MCF 10A (cell line): ENCODE measurements at regions not wholly inside any gene's neighbourhood (a gene's known extent, or its start where the extent isn't known, plus 50 kb on each side); places are given as distances from the start of the nearest gene placed in this dataset.

ENCODE experiments used
- BruUV-seq: library from RNA; stranded (reverse); fragments of 400-500 nt; replicated peaks from 2 replicates; lab custom pipeline; 2021; lab: Mats Ljungman, UMichigan
- CTCF ChIA-PET: fragments of 300-600 bp; sonication (Branson Sonifier 250); formaldehyde crosslinking; extraction: SDS; loops from one replicate; lab custom pipeline; 2021; ENCODE audit warnings: antibody characterized with exemption, inconsistent platforms; lab: Yijun Ruan, JAX
- POLR2A ChIA-PET: fragments of 300-600, 350-650 bp; sonication (Branson Sonifier 250); formaldehyde crosslinking; extraction: SDS; loops from one replicate; lab custom pipeline; 2020; ENCODE audit warnings: antibody characterized with exemption, inconsistent platforms; lab: Yijun Ruan, JAX
- DNase-seq: peaks from one replicate; pipeline ENCODE4 v3.0.0-alpha.2; 2018; ENCODE audit not compliant: unreplicated experiment
- H3K27ac Mint-ChIP-seq: one replicate; pipeline ENCODE4 v1.8.0; 2022; ENCODE audit warnings: mild to moderate bottlenecking, low read depth, mixed read lengths; ENCODE audit not compliant: unreplicated experiment
- H3K27me3 Mint-ChIP-seq: one replicate; pipeline ENCODE4 v1.8.0; 2022; ENCODE audit warnings: mixed read lengths; ENCODE audit not compliant: insufficient read depth, unreplicated experiment
- H3K36me3 Mint-ChIP-seq: one replicate; pipeline ENCODE4 v1.8.0; 2022; ENCODE audit warnings: mild to moderate bottlenecking, moderate library complexity, mixed read lengths; ENCODE audit not compliant: insufficient read depth, unreplicated experiment
- H3K4me1 Mint-ChIP-seq: one replicate; pipeline ENCODE4 v1.8.0; 2022; ENCODE audit warnings: mixed read lengths; ENCODE audit not compliant: insufficient read depth, unreplicated experiment
- H3K4me3 Mint-ChIP-seq: one replicate; pipeline ENCODE4 v1.8.0; 2022; ENCODE audit warnings: mild to moderate bottlenecking, moderate library complexity, mixed read lengths; ENCODE audit not compliant: unreplicated experiment
- H3K9me3 Mint-ChIP-seq: one replicate; pipeline ENCODE4 v1.8.0; 2022; ENCODE audit warnings: mixed read lengths; ENCODE audit not compliant: unreplicated experiment
- CTCF ChIP-seq: fragments of 200-600 bp; IDR thresholded peaks from one replicate; pipeline ENCODE4 v1.8.0; 2022; ENCODE audit warnings: antibody characterized with exemption, mild to moderate bottlenecking; ENCODE audit not compliant: unreplicated experiment
- intact Hi-C: fragments of 100-400 bp; cut with micrococcal nuclease; formaldehyde crosslinking; loops from 2 replicates; pipeline ENCODE4 v1.14.1; 2022

- Mint-ChIP-seq H3K4me3 (no peak overlapping the region), H3K27ac (no peak overlapping the region), H3K9me3 (no peaks in the 10 kb centered on the region), H3K27me3 (no peaks in the 10 kb centered on the region), H3K36me3 (no peaks in the 10 kb centered on the region), H3K4me1 (peaks cover 8% of the 10 kb centered on the region)
- ChIA-PET CTCF (interaction anchor here (0.7 to 1.3 kb wide), 4 partner anchors 13 to 275 kb away, joined by 3 to 5 read pairs (median 3); partner anchors contain the start of gene SNX18), POLR2A (no interaction called here)
- no peak for TF ChIP-seq CTCF
- intact Hi-C loops: no loop called here
- no peak for DNase-seq
- no TSS peak for BruUV-seq
Measured at GRCh38 chr5:54764102-54765090, 221.0 kb downstream of the ESM1 start.

- ChIA-PET POLR2A (interaction anchor here (1.0 to 1.3 kb wide), 2 partner anchors 10 to 234 kb away, joined by 3 to 4 read pairs; no protein-coding TSS in a partner anchor), CTCF (interaction anchor here (0.7 to 1.7 kb wide), 5 partner anchors 12 to 239 kb away, joined by 3 to 4 read pairs (median 3); no protein-coding TSS in a partner anchor)
- peak; percentile 93 for DNase-seq
- no peak overlapping the region for H3K4me3 Mint-ChIP-seq
- no peaks in the 10 kb centered on the region for H3K36me3 Mint-ChIP-seq
- no peak overlapping the region for H3K27ac Mint-ChIP-seq
- no peak for TF ChIP-seq CTCF
- BruUV-seq: no TSS peak
- no peaks in the 10 kb centered on the region for H3K9me3 Mint-ChIP-seq
- intact Hi-C loops: no loop called here
- peaks cover 8% of the 10 kb centered on the region for H3K4me1 Mint-ChIP-seq
- H3K27me3 Mint-ChIP-seq: no peaks in the 10 kb centered on the region
Measured at GRCh38 chr5:54761213-54761701, 224.1 kb downstream of the ESM1 start.

- H3K9me3 Mint-ChIP-seq: no peaks in the 10 kb centered on the region
- intact Hi-C loops: no loop called here
- no peak for TF ChIP-seq CTCF
- H3K36me3 Mint-ChIP-seq: no peaks in the 10 kb centered on the region
- no peak overlapping the region for H3K4me3 Mint-ChIP-seq
- no TSS peak for BruUV-seq
- H3K27me3 Mint-ChIP-seq: no peaks in the 10 kb centered on the region
- peak; percentile 80 for DNase-seq
- ChIA-PET CTCF (interaction anchor here (0.8 to 1.7 kb wide), 7 partner anchors 9 to 243 kb away, joined by 3 to 4 read pairs (median 3); no protein-coding TSS in a partner anchor), POLR2A (interaction anchor here (1.0 to 1.3 kb wide), 2 partner anchors 9 to 234 kb away, joined by 3 to 4 read pairs; no protein-coding TSS in a partner anchor)
- no peak overlapping the region for H3K27ac Mint-ChIP-seq
- peaks cover 8% of the 10 kb centered on the region for H3K4me1 Mint-ChIP-seq
Measured at GRCh38 chr5:54760182-54760935, 225.0 kb downstream of the ESM1 start.
